NB4 (cell line): ENCODE measurements at regions not wholly inside any gene's neighbourhood (a gene's known extent, or its start where the extent isn't known, plus 50 kb on each side); places are given as distances from the start of the nearest gene placed in this dataset.
A peak's percentile ranks its signal among the peaks of the same experiment; 100 is the strongest.

Experiments used
- POLR2A ChIP-seq: IDR thresholded peaks from 2 replicates; pipeline ENCODE4 v1.6.1; 2011; ENCODE audit warnings: mild to moderate bottlenecking; ENCODE audit not compliant: insufficient read length; ENCODE audit errors: extremely low read depth
- TF ChIP-seq, protein P1 (sequence below): IDR thresholded peaks from one replicate; pipeline ENCODE4 v1.5.1; 2012; ENCODE audit warnings: low read depth, low read length
- TF ChIP-seq, protein P2 (sequence below): IDR thresholded peaks from 2 replicates; pipeline ENCODE4 v1.6.1; 2011; ENCODE audit warnings: low read depth, low read length

DNA sequence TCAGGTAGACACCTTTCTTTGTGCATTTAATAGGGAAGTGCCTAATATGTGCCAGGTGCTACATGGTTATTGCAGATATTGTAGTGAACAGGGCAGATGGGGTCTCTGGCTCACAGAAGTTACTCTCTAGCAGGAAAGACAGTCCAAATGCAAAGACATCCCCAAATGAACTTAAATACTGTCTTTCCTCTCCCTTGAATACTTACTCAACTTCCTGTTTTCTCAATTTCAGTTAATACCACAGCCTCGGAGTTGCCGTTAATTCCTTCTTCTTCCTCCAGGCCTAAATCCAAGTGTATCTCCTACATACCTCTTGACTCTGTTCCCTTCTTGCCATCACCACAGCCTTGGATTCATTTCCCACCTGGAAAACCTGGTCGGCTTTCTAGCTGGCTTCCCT is 134.3 kb upstream of the SESN3 start:
- TF ChIP-seq, protein P1, sequence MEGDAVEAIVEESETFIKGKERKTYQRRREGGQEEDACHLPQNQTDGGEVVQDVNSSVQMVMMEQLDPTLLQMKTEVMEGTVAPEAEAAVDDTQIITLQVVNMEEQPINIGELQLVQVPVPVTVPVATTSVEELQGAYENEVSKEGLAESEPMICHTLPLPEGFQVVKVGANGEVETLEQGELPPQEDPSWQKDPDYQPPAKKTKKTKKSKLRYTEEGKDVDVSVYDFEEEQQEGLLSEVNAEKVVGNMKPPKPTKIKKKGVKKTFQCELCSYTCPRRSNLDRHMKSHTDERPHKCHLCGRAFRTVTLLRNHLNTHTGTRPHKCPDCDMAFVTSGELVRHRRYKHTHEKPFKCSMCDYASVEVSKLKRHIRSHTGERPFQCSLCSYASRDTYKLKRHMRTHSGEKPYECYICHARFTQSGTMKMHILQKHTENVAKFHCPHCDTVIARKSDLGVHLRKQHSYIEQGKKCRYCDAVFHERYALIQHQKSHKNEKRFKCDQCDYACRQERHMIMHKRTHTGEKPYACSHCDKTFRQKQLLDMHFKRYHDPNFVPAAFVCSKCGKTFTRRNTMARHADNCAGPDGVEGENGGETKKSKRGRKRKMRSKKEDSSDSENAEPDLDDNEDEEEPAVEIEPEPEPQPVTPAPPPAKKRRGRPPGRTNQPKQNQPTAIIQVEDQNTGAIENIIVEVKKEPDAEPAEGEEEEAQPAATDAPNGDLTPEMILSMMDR: no peak
- TF ChIP-seq, protein P2, sequence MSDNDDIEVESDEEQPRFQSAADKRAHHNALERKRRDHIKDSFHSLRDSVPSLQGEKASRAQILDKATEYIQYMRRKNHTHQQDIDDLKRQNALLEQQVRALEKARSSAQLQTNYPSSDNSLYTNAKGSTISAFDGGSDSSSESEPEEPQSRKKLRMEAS: 0 out of 2 replicates have a peak, but pooled peaks have one; percentile 18
- no peak for TF ChIP-seq POLR2A
